ENCODE measurements at regions not wholly inside any gene's neighbourhood (a gene's known extent, or its start where the extent isn't known, plus 50 kb on each side); places are given as distances from the start of the nearest gene placed in this dataset.

DNA sequence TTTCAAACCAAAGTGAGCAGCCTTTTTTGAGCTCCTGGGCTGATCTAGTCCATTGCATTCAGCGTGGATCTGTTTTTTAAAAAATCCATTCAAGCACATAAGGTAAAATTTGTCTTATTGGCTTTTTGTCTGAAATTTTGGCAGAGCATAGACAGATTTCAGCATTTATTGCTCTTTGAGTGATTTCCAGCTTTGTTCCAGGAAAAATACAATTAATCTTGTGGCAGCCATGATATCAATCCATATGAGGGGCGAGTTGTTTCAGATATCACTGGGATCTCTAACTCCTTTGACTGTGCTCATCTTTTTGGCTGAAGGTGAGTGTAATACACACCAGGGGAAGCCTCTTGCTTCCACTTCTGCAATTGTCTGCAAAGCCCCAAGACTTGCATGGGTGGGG lies 523.9 kb downstream of the SLC4A3 start:
- Mint-ChIP-seq H3K9me3 (no peaks in the 10 kb centered on the region), H3K27ac (no peak overlapping the region), H3K27me3 (no peaks in the 10 kb centered on the region), H3K36me3 (ENCODE audit: low read depth) (no peaks in the 10 kb centered on the region), H3K4me1 (ENCODE audit: low read depth) (no peaks in the 10 kb centered on the region), H3K4me3 (no peak overlapping the region)
- DNase-seq = no peak

DNA sequence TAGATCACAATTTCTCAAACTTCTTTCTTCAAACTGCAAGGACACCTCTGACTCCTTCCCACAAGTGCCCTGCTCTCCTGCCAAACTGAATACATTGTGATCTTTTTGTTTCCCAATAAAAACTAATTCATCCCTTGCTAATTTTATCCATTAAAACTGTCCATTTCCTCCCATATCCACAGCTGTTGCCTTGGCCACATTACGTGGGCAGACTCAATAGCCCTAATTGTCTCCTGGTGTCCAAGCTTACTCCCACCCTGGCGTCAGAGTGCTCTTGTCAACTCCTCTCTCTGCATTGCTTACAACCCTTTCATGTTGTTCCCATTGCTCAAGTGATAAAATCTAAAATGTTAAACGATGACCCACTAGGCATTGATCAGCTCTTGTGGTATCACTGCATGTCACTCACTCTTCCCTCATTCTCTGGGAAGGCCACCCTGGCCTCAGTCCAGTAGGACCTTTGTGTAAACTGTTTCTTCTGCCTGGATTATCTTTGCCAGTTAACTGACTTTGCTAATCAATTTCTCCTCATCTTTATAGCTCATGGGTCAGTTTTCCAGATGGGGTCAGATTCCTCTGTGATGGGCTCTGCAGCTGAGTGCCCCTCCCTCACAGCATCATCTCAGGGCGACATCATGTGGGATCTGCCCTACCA lies 525.0 kb downstream of the SLC4A3 start:
- no peak for DNase-seq
- Mint-ChIP-seq H3K36me3 (ENCODE audit: low read depth) (no peaks in the 10 kb centered on the region), H3K27ac (no peak overlapping the region), H3K9me3 (no peaks in the 10 kb centered on the region), H3K4me3 (no peak overlapping the region), H3K4me1 (ENCODE audit: low read depth) (no peaks in the 10 kb centered on the region), H3K27me3 (no peaks in the 10 kb centered on the region)

DNA sequence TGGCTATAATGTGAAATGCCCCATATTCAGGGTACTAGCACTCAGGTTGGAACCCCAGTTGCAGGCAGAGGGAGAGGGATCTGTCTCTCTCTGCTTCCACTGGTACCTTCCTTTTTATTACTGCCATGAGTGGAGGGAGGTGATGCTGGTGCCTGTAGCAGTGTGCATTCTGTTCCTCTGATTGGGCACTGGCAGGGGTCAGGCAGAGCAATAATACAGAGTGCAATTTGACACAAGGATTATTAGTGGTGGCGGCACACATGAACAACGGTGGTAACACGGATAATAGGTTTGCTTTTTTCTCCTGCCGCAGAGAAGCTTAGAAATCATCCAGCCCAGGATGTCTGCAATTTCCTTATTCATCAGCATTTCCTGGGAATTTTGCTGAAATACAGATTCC lies 525.7 kb downstream of the SLC4A3 start:
- H3K9me3 Mint-ChIP-seq = no peaks in the 10 kb centered on the region
- no peaks in the 10 kb centered on the region for H3K27me3 Mint-ChIP-seq
- no peaks in the 10 kb centered on the region for H3K4me1 Mint-ChIP-seq (ENCODE audit: low read depth)
- no peak overlapping the region for H3K27ac Mint-ChIP-seq
- no peak overlapping the region for H3K4me3 Mint-ChIP-seq
- no peak for DNase-seq
- no peaks in the 10 kb centered on the region for H3K36me3 Mint-ChIP-seq (ENCODE audit: low read depth)

DNA sequence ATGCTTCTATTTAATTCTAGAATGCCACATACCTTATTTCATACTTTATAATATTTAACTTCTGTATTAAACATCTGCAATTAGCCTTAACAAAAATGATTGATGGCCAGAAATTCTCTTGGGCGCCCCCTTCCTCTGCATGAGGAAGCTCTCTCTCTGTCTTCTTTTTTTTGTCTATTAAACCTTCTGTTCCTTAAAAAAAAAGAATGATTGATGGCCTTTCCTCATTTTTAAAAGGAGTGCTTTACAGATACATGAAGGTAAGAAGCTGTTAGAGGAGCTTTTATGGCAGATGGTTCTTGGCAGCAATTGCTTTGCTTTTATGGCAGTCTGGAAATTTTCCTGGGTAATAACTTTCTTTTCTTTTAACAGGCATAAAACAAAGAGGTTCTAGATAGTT lies 526.9 kb downstream of the SLC4A3 start:
- no peak for DNase-seq
- no peaks in the 10 kb centered on the region for H3K9me3 Mint-ChIP-seq
- no peaks in the 10 kb centered on the region for H3K27me3 Mint-ChIP-seq
- no peaks in the 10 kb centered on the region for H3K36me3 Mint-ChIP-seq (ENCODE audit: low read depth)
- H3K27ac Mint-ChIP-seq = no peak overlapping the region
- H3K4me3 Mint-ChIP-seq = no peak overlapping the region
- H3K4me1 Mint-ChIP-seq (ENCODE audit: low read depth) = no peaks in the 10 kb centered on the region

DNA sequence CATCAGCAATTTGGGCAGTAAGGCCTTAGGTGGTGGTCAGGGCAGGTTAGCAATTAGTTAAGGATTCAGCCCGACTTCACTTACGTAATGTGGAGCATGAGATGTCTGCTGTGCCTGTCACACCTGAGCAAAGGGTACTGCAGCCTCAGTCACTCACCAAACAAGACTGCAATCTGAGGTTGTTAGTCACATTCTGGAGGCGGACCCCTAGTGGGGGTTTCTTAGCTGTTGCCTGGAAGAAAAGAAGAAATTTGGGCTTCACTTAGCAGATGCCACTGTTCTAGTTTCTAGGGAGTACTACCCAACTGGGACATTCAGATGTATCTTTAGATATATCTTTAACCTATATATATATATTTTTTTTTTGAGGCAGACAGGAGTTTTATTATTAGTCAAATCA lies 529.9 kb downstream of the SLC4A3 start:
- Mint-ChIP-seq H3K9me3 (peaks cover 5% of the 10 kb centered on the region), H3K27me3 (no peaks in the 10 kb centered on the region), H3K27ac (no peak overlapping the region), H3K4me1 (ENCODE audit: low read depth) (no peaks in the 10 kb centered on the region), H3K36me3 (ENCODE audit: low read depth) (no peaks in the 10 kb centered on the region), H3K4me3 (no peak overlapping the region)
- no peak for DNase-seq

DNA sequence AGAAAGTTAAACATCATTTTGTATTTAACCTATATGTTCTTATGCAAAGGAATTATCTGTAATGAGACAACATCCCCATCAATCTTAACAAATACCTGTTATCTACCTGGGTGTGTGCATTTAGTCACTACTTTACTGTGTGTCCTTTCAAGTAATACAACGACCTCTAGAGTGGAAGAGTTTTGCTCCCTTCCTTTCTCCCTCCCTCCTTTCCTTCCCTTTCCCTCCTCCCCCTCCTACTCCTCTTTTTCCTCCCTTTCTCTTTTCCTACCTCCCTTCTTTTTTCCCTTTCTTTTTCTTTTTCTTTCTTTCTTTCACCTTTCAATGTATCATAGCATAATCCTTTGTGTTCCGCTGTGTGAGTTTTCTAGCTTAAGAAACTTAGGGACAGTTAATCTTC lies 532.3 kb downstream of the SLC4A3 start:
- Mint-ChIP-seq H3K4me1 (ENCODE audit: low read depth) (no peaks in the 10 kb centered on the region), H3K27me3 (no peaks in the 10 kb centered on the region), H3K27ac (no peak overlapping the region), H3K9me3 (peaks cover 5% of the 10 kb centered on the region), H3K4me3 (no peak overlapping the region), H3K36me3 (ENCODE audit: low read depth) (no peaks in the 10 kb centered on the region)
- no peak for DNase-seq

DNA sequence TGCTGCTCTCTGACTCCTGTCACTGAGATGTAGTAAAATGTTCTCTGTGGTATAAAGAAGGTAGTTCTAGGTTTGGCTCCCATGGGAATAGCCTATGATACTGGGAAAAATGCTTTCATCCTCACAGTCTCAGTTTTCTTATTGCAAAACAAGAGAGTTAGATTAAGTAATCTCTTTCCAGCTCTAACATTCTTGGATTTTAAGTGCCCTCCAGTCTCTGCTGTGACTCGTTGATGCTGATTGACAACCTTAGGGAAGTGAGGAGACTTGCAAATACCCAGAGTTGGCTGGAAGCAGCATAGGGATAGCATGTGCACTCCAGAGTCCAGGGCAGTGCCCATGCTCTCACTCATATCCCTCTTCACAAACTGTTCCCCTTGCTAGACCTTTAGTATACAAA lies 534.9 kb downstream of the SLC4A3 start:
- no peaks in the 10 kb centered on the region for H3K4me1 Mint-ChIP-seq (ENCODE audit: low read depth)
- DNase-seq = no peak
- H3K9me3 Mint-ChIP-seq = peaks cover 5% of the 10 kb centered on the region
- H3K4me3 Mint-ChIP-seq = no peak overlapping the region
- no peaks in the 10 kb centered on the region for H3K36me3 Mint-ChIP-seq (ENCODE audit: low read depth)
- no peaks in the 10 kb centered on the region for H3K27me3 Mint-ChIP-seq
- no peak overlapping the region for H3K27ac Mint-ChIP-seq

DNA sequence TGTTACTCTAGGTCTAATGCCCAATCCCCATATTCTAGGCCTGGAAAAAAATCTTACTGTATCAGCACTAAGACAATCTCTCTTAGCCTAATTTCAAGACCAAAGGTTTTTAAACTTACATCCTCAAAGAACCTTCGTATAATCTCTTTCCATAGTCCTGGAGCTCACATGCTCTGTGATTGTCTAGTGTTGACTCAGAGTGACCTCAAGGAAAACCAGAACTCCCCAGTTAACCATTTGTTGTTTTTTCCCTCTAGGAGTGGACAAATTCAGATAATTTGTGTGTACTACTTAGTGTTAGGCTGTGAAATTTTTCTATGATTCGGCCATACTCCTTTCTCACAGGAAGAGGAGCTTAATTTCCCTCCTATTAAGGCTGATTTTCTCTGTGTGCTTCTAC lies 536.1 kb downstream of the SLC4A3 start:
- H3K4me3 Mint-ChIP-seq = no peak overlapping the region
- H3K4me1 Mint-ChIP-seq (ENCODE audit: low read depth) = no peaks in the 10 kb centered on the region
- H3K36me3 Mint-ChIP-seq (ENCODE audit: low read depth) = no peaks in the 10 kb centered on the region

DNA sequence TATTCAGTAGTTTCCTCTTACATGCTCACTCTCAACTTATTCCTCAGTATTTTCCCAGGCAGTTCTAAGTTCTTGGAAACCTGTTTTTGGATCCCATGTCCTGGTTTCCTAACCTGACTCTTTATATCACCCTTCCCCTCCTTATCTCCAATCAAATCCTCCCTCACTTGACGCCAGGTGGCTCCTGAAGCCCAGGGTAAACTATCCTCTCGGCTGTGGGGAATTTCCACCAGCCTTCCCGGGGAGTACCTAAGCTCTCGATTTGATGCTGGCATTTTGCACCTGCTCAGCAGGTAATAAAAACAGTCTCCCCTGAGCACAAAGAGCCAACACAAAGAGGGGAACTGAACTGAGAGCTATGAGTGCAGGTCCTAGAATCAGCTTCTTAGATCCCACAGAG lies 538.0 kb downstream of the SLC4A3 start:
- Mint-ChIP-seq H3K36me3 (ENCODE audit: low read depth) (no peaks in the 10 kb centered on the region), H3K27me3 (no peaks in the 10 kb centered on the region), H3K9me3 (peaks cover 5% of the 10 kb centered on the region), H3K27ac (no peak overlapping the region), H3K4me1 (ENCODE audit: low read depth) (no peaks in the 10 kb centered on the region), H3K4me3 (no peak overlapping the region)
- no peak for DNase-seq

More for the DNA sequence above, 536.1 kb downstream of the SLC4A3 start:
- H3K27ac Mint-ChIP-seq = no peak overlapping the region
- peaks cover 5% of the 10 kb centered on the region for H3K9me3 Mint-ChIP-seq
- no peak for DNase-seq
- no peaks in the 10 kb centered on the region for H3K27me3 Mint-ChIP-seq

DNA sequence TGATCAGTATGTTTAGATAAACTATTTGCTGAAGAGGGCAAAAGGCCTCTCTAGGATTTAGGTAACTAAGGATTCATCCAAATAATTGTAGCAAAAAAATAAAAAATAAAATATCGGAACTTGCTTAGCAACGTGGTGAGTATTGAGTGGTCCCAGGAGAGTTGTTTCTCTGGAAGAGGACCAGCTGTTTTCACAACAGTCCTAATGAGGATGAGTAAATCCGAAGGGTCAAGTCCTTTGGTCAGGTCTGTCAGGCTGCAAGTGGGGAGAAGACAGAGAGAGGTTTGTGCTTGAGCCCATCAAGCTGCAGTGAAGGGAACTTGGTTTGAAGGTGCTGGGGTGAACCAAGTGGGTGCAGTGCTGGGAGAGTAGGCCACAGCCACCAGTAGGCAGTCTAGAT lies 539.2 kb downstream of the SLC4A3 start:
- no peaks in the 10 kb centered on the region for H3K9me3 Mint-ChIP-seq
- no peak for DNase-seq
- no peaks in the 10 kb centered on the region for H3K36me3 Mint-ChIP-seq (ENCODE audit: low read depth)

DNA sequence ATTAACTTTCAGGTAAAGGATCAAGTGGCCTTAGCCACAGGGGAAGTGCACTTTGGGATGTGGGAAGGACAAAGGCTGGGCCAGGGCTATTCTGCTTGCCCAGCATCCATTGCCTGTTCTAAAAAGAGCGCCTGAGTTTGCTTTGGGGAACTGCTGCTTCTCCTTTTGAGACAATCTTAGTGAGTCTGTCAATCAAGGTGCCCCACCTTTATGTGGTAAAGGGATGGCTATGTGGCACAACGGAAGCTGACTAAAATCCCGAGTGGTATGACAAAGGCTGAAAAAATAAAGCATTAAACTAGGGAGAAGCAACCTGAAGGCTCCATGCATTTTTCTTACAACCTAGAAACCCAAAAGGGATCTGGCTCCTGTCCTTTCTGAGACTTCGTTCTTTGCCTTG lies 540.5 kb downstream of the SLC4A3 start:
- Mint-ChIP-seq H3K4me3 (no peak overlapping the region), H3K9me3 (no peaks in the 10 kb centered on the region), H3K27ac (no peak overlapping the region), H3K4me1 (ENCODE audit: low read depth) (no peaks in the 10 kb centered on the region), H3K27me3 (no peaks in the 10 kb centered on the region), H3K36me3 (ENCODE audit: low read depth) (no peaks in the 10 kb centered on the region)
- DNase-seq = no peak

More for the DNA sequence above, 539.2 kb downstream of the SLC4A3 start:
- no peak overlapping the region for H3K4me3 Mint-ChIP-seq
- H3K27me3 Mint-ChIP-seq = no peaks in the 10 kb centered on the region
- no peaks in the 10 kb centered on the region for H3K4me1 Mint-ChIP-seq (ENCODE audit: low read depth)
- H3K27ac Mint-ChIP-seq = no peak overlapping the region

DNA sequence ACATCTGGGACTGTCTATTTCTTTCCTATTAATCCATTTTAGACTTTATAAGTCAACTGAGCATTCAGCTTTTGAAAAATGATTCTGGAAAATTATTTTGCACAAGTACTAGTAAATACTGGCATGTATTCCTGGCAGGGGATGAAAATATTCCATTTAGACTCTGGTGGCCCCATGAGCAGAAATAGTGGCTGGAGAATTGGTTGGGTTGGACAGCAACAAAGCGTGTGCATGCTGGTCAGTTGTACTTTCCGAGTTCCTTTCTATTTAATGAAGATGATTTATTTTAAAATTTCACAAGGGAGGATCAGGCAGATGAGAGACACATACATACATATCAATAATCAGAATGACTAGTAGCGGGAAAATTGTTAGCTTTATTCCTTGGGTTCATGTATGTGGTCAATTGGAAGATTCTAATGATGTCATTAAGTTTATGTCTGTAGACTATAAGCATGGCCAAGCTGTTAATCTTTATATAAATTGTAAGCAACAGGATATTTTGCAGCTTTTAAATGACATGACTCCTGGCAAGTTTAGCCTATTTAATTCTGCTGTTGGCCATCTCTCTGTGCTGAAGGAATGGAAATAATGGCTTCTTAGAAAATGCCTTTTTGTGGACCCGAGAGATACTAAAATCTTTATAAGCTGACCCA lies 541.6 kb downstream of the SLC4A3 start:
- no peak for DNase-seq
- H3K27ac Mint-ChIP-seq = no peak overlapping the region
- no peaks in the 10 kb centered on the region for H3K4me1 Mint-ChIP-seq (ENCODE audit: low read depth)
- no peaks in the 10 kb centered on the region for H3K27me3 Mint-ChIP-seq
- H3K36me3 Mint-ChIP-seq (ENCODE audit: low read depth) = no peaks in the 10 kb centered on the region
- H3K4me3 Mint-ChIP-seq = no peak overlapping the region
- H3K9me3 Mint-ChIP-seq = no peaks in the 10 kb centered on the region

DNA sequence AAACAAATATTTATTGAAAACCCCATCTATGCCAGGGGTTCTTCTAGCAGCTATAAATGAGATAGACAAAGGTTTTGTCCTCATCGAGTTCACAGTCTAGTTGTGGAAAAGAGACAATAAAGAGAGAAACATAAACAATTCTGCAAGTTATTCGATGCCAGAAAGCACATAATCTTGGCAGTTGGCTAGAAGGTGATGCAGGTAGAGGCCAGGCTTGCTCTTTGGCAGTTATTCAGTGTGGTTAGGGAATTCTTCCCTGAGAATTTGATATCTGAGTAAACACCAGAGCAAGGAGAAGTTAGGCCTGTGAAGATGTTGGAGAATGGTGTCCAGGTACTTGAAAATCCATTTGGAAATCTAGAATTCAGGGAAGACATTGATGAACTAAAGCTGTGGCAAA lies 547.4 kb downstream of the SLC4A3 start:
- Mint-ChIP-seq H3K4me3 (no peak overlapping the region), H3K9me3 (no peaks in the 10 kb centered on the region), H3K36me3 (ENCODE audit: low read depth) (no peaks in the 10 kb centered on the region), H3K27ac (no peak overlapping the region), H3K27me3 (no peaks in the 10 kb centered on the region), H3K4me1 (ENCODE audit: low read depth) (no peaks in the 10 kb centered on the region)
- DNase-seq = no peak

DNA sequence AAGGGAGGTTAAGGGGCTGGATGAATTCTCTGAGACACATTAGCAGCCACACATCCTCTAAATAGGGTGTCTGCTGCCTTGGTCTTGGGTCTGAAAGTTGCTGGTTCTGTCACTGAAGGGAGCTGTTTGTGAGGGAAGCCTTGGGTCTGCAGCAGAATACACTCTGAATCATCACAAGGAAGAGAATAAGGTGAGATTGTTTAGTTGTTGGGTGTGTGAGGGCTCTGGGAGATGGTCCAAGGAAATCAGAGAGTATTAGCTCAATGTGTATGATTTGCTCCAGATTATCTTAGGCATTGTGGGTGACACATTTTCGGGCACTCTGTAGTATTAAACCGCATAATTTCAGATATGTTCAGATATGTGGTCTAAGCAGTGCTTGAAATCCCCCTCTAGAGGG lies 548.5 kb downstream of the SLC4A3 start:
- Mint-ChIP-seq H3K9me3 (no peaks in the 10 kb centered on the region), H3K27ac (no peak overlapping the region), H3K4me3 (no peak overlapping the region), H3K4me1 (ENCODE audit: low read depth) (no peaks in the 10 kb centered on the region), H3K27me3 (no peaks in the 10 kb centered on the region), H3K36me3 (ENCODE audit: low read depth) (no peaks in the 10 kb centered on the region)
- DNase-seq = no peak

DNA sequence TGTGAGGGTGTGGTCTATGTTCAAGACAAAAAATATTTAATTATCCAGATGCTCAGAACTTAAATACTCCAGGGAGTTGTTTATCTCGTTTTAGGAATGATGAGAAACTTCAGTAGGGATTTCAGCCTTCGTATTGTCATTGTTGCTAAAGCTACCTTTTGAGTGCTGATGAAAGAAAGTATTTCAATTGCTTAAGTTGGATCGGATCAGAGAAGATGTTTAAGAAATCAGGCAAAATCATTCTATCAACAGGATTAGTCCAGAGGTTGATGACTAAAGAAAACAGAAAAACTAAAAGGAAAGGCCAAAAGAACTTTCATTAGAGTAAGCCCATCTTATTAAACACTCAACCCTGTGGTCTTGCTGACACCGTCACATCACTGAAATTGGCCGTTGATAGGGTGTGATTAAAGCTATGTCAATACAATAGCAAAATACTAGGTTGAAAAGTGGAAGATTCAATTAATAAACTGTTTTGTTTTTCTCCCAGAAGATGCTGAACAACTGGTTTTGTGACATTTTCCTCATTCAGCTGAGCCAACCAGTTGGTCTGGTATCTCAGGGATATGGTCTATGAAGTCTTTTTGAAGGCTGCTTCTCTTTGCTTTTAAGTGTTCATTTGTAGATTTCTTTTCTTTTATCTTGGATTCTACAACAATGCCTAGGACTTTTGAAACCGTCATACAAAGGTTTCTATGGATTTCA lies 551.7 kb downstream of the SLC4A3 start:
- Mint-ChIP-seq H3K4me1 (ENCODE audit: low read depth) (no peaks in the 10 kb centered on the region), H3K36me3 (ENCODE audit: low read depth) (no peaks in the 10 kb centered on the region), H3K27ac (no peak overlapping the region), H3K27me3 (no peaks in the 10 kb centered on the region), H3K4me3 (no peak overlapping the region), H3K9me3 (no peaks in the 10 kb centered on the region)
- no peak for DNase-seq

Data from activated T-cell treated with anti-CD3 and anti-CD28 coated beads, Interleukin-2, amount 50 U/mL, for 24 hours (primary cell).